Heart right ventricle (tissue), 16 donors: ENCODE measurements at regions not wholly inside any gene's neighbourhood (a gene's known extent, or its start where the extent isn't known, plus 50 kb on each side); places are given as distances from the start of the nearest gene placed in this dataset.

ENCODE experiments used
- ATAC-seq, 8 donors: fragments of 200-7000 bp; cut with Tn5 transposase; one replicate each; pipeline ENCODE4 v1.9.1; 2020; ENCODE audit warnings: mild to moderate bottlenecking in 8 of 8, moderate library complexity in 8 of 8, moderate number of reproducible peaks in 1 of 8
- DNase-seq, 2 donors: peaks; one replicate each; pipeline ENCODE4 v3.0.0-alpha.2; 2020
- H3K27ac ChIP-seq, 10 donors: fragments of 200-600 bp; sonication (generic) in 2 of 10; one replicate each; pipeline versions ENCODE4 v1.5.0 to v1.8.0; 2020 to 2022; ENCODE audit warnings: mild to moderate bottlenecking in 3 of 10
- H3K27me3 ChIP-seq, 7 donors: fragments of 200-600 bp; one replicate each; pipeline ENCODE4 v1.8.0; 2021 to 2022; ENCODE audit warnings: mild to moderate bottlenecking in 2 of 7
- H3K36me3 ChIP-seq, 9 donors: fragments of 200-600 bp; sonication (generic) in 1 of 9; one replicate each; pipeline versions ENCODE4 v1.5.0 to v1.8.0; 2020 to 2022; ENCODE audit warnings: mild to moderate bottlenecking in 2 of 9
- H3K4me1 ChIP-seq, 9 donors: fragments of 200-600 bp; sonication (generic) in 1 of 9; one replicate each; pipeline versions ENCODE4 v1.5.0 to v1.8.0; 2020 to 2022; ENCODE audit warnings: mild to moderate bottlenecking in 4 of 9
- H3K4me3 ChIP-seq, 10 donors: fragments of 200-600 bp; sonication (generic) in 2 of 10; one replicate each; pipeline versions ENCODE4 v1.5.0 to v1.8.0; 2020 to 2022; ENCODE audit warnings: mild to moderate bottlenecking in 7 of 10, moderate library complexity in 2 of 10
- H3K9me3 ChIP-seq, 11 donors: fragments of 200-600 bp in 10 of 11; sonication (generic) in 2 of 11; one replicate each; pipeline versions ENCODE4 v1.5.0 to v1.8.0; 2013 to 2022; ENCODE audit warnings: mild to moderate bottlenecking in 2 of 11, control low read depth in 1 of 11, moderate library complexity in 1 of 11
- CTCF ChIP-seq, 9 donors: fragments of 200-600 bp; sonication (generic) in 2 of 9; IDR thresholded peaks; one replicate each; pipeline versions ENCODE4 v1.5.0 to v1.8.0; 2021 to 2022; ENCODE audit warnings: antibody characterized with exemption in 9 of 9, mild to moderate bottlenecking in 5 of 9, moderate library complexity in 1 of 9
- WGBS, 2 donors: extraction: QIAGEN DNeasy Blood & Tissue Kit; methylation state at CpG; one replicate each; pipeline ENCODE4 v1.1.7; 2013; ENCODE audit warnings: inconsistent platforms in 1 of 2; 5-methylcytosine and 5-hydroxymethylcytosine counted together
- intact Hi-C, 10 donors: fragments of 100-400 bp; cut with DNase I; formaldehyde crosslinking; loops; one replicate each; pipeline versions ENCODE4 v1.11.1 to v1.14.2; 2022
- donor health status: Arrhythmogenic right ventricular cardiomyopathy.
- donor health status: ischemic (EF 13 %, LVEDD 7.1; RV severe dilation, severe dysfunction).
- donor health status: healthy with polysubstance abuse.
- donor health status: DM: no; HTN: yes; CAD: no.
- donor health status: DM: no; HTN: no; CAD: no.
- donor health status: ischemic (EF 25% LVEDD 6.9; RV normal size, moderate dysfunction).
- donor health status: ischemic (EF 25% LVEDD 5.7; RV mildly dilated, moderate dysfunction).
- donor health status: healthy.
- donor health status: DM: yes; HTN: yes; CAD: no.
- donor health status: Ischemic cardiomyopathy.
- donor health status: ischemic (EF 35%, LVEDD 5.7; RV mildly dilated, moderate dysfunction).
- donor health status: nonischemic (EF 11% LVEDD 7.7; RV severe dilation, severe dysfunction).
- donor health status: DM: yes; HTN: yes; CAD: no.
- donor health status: PGD.
- donor health status: ischemic (EF 29% LVEDD 5.4; RV normal size, mild dysfunction).
- donor health status: nonischemic (EF 23%, LVEDD 6.1; RV moderate dilation, normal function).

GRCh38 chr18:73748731-73749130, 398.9 kb downstream of the FBXO15 start:
- no peaks in the 10 kb centered on the region for H3K36me3 ChIP-seq
- H3K27me3 ChIP-seq: no peaks in the 10 kb centered on the region
- H3K27ac ChIP-seq: no peak overlapping the region
- no peaks in the 10 kb centered on the region for H3K4me1 ChIP-seq
- intact Hi-C loops: loop anchor here in 1 of 10 donors (10.0 kb wide), 1 partner anchor 64 kb away; no protein-coding TSS in a partner anchor
- DNase-seq (no peak), ATAC-seq (no peak)
- no peaks in the 10 kb centered on the region for H3K9me3 ChIP-seq
- no peak overlapping the region for H3K4me3 ChIP-seq
- no peak for TF ChIP-seq CTCF (IDR thresholded peaks at IDR 0.05)
- WGBS, 2 donors: 70 to 71% methylated on average over 4 of the region's 4 CpGs

- DNase-seq: no peak
- Histone ChIP-seq H3K27me3 (no peaks in the 10 kb centered on the region), H3K4me1 (peaks cover 0 to 10% (median 0%) of the 10 kb centered on the region in 9 donors), H3K36me3 (no peaks in the 10 kb centered on the region), H3K9me3 (no peaks in the 10 kb centered on the region), H3K4me3 (no peak overlapping the region), H3K27ac (no peak overlapping the region)
- no peak for TF ChIP-seq CTCF (IDR thresholded peaks at IDR 0.05)
- intact Hi-C loops: loop anchor here in 1 of 10 donors (10.0 kb wide), 1 partner anchor 61 kb away; no protein-coding TSS in a partner anchor
- no peak for ATAC-seq
Observed at GRCh38 chr18:73746101-73746500, 401.5 kb downstream of the FBXO15 start.

- DNase-seq: no peak
- no peak overlapping the region for H3K27ac ChIP-seq
- no peak for TF ChIP-seq CTCF (IDR thresholded peaks at IDR 0.05)
- WGBS, 2 donors: 49 to 59% methylated on average over 2 of the region's 2 CpGs
- H3K4me3 ChIP-seq: no peak overlapping the region
- no peaks in the 10 kb centered on the region for H3K27me3 ChIP-seq
- intact Hi-C loops: loop anchor here in 1 of 10 donors (10.0 kb wide), 1 partner anchor 58 kb away; no protein-coding TSS in a partner anchor
- H3K4me1 ChIP-seq: peaks cover 0 to 10% (median 0%) of the 10 kb centered on the region in 9 donors
- no peak for ATAC-seq
- H3K36me3 ChIP-seq: no peaks in the 10 kb centered on the region
- no peaks in the 10 kb centered on the region for H3K9me3 ChIP-seq
Observed at GRCh38 chr18:73742957-73743356, 404.7 kb downstream of the FBXO15 start.

- H3K4me1 ChIP-seq: peaks cover 0 to 10% (median 0%) of the 10 kb centered on the region in 9 donors
- no peaks in the 10 kb centered on the region for H3K36me3 ChIP-seq
- TF ChIP-seq CTCF (IDR thresholded peaks at IDR 0.05): no peak
- ATAC-seq: no peak
- intact Hi-C loops: loop anchor here in 1 of 10 donors (10.0 kb wide), 1 partner anchor 57 kb away; no protein-coding TSS in a partner anchor
- no peaks in the 10 kb centered on the region for H3K9me3 ChIP-seq
- 35 to 45% methylated on average over 4 of the region's 4 CpGs for WGBS, 2 donors
- H3K4me3 ChIP-seq: no peak overlapping the region
- DNase-seq: no peak
- no peaks in the 10 kb centered on the region for H3K27me3 ChIP-seq
- H3K27ac ChIP-seq: no peak overlapping the region
Observed at GRCh38 chr18:73741946-73742345, 405.7 kb downstream of the FBXO15 start.
